ENCODE measurements at regions not wholly inside any gene's neighbourhood (a gene's known extent, or its start where the extent isn't known, plus 50 kb on each side); places are given as distances from the start of the nearest gene placed in this dataset.

- H3K27me3 ChIP-seq (ENCODE audit: control insufficient read depth in 1 of 2, insufficient read depth in 2 of 2, low read length in 2 of 2): no peaks in the 10 kb centered on the region
- no peak overlapping the region for H3K4me3 ChIP-seq (ENCODE audit: low read length in 2 of 2)
- H3K9me3 ChIP-seq (ENCODE audit: control insufficient read depth in 2 of 2, low read length in 2 of 2): no peaks in the 10 kb centered on the region
- no peak overlapping the region for H3K9ac ChIP-seq (ENCODE audit: low read length in 2 of 2)
- H3K36me3 ChIP-seq (ENCODE audit: control insufficient read depth in 2 of 2, insufficient read depth in 2 of 2, low read length in 2 of 2): no peaks in the 10 kb centered on the region
- H3K27ac ChIP-seq (ENCODE audit: low read length): no peak overlapping the region
- no peaks in the 10 kb centered on the region for H3K4me1 ChIP-seq (ENCODE audit: control insufficient read depth, insufficient read depth, low read length)
Observed at GRCh38 chr5:168070761-168071160, 220.7 kb upstream of the WWC1 start.

- no peaks in the 10 kb centered on the region for H3K36me3 ChIP-seq (ENCODE audit: control insufficient read depth in 2 of 2, insufficient read depth in 2 of 2, low read length in 2 of 2)
- no peaks in the 10 kb centered on the region for H3K4me1 ChIP-seq (ENCODE audit: control insufficient read depth, insufficient read depth, low read length)
- H3K27ac ChIP-seq (ENCODE audit: low read length): no peak overlapping the region
- no peak overlapping the region for H3K4me3 ChIP-seq (ENCODE audit: low read length in 2 of 2)
- H3K27me3 ChIP-seq (ENCODE audit: control insufficient read depth in 1 of 2, insufficient read depth in 2 of 2, low read length in 2 of 2): no peaks in the 10 kb centered on the region
- H3K9ac ChIP-seq (ENCODE audit: low read length in 2 of 2): no peak overlapping the region
- H3K9me3 ChIP-seq (ENCODE audit: control insufficient read depth in 2 of 2, low read length in 2 of 2): no peaks in the 10 kb centered on the region
Observed at GRCh38 chr5:168072665-168073064, 218.8 kb upstream of the WWC1 start.

GRCh38 chr5:168073311-168073710 lies 218.1 kb upstream of the WWC1 start:
- Histone ChIP-seq H3K9ac (ENCODE audit: low read length in 2 of 2) (no peak overlapping the region), H3K36me3 (ENCODE audit: control insufficient read depth in 2 of 2, insufficient read depth in 2 of 2, low read length in 2 of 2) (no peaks in the 10 kb centered on the region), H3K27ac (ENCODE audit: low read length) (no peak overlapping the region), H3K9me3 (ENCODE audit: control insufficient read depth in 2 of 2, low read length in 2 of 2) (no peaks in the 10 kb centered on the region), H3K4me1 (ENCODE audit: control insufficient read depth, insufficient read depth, low read length) (no peaks in the 10 kb centered on the region), H3K4me3 (ENCODE audit: low read length in 2 of 2) (no peak overlapping the region), H3K27me3 (ENCODE audit: control insufficient read depth in 1 of 2, insufficient read depth in 2 of 2, low read length in 2 of 2) (no peaks in the 10 kb centered on the region)

- no peak overlapping the region for H3K9ac ChIP-seq (ENCODE audit: low read length in 2 of 2)
- H3K4me1 ChIP-seq (ENCODE audit: control insufficient read depth, insufficient read depth, low read length): no peaks in the 10 kb centered on the region
- no peaks in the 10 kb centered on the region for H3K27me3 ChIP-seq (ENCODE audit: control insufficient read depth in 1 of 2, insufficient read depth in 2 of 2, low read length in 2 of 2)
- no peaks in the 10 kb centered on the region for H3K36me3 ChIP-seq (ENCODE audit: control insufficient read depth in 2 of 2, insufficient read depth in 2 of 2, low read length in 2 of 2)
- H3K9me3 ChIP-seq (ENCODE audit: control insufficient read depth in 2 of 2, low read length in 2 of 2): no peaks in the 10 kb centered on the region
- no peak overlapping the region for H3K27ac ChIP-seq (ENCODE audit: low read length)
- H3K4me3 ChIP-seq (ENCODE audit: low read length in 2 of 2): no peak overlapping the region
Observed at GRCh38 chr5:168073991-168074800, 217.2 kb upstream of the WWC1 start.

GRCh38 chr5:168075387-168075786 lies 216.1 kb upstream of the WWC1 start:
- Histone ChIP-seq H3K4me1 (ENCODE audit: control insufficient read depth, insufficient read depth, low read length) (no peaks in the 10 kb centered on the region), H3K36me3 (ENCODE audit: control insufficient read depth in 2 of 2, insufficient read depth in 2 of 2, low read length in 2 of 2) (no peaks in the 10 kb centered on the region), H3K27ac (ENCODE audit: low read length) (no peak overlapping the region), H3K27me3 (ENCODE audit: control insufficient read depth in 1 of 2, insufficient read depth in 2 of 2, low read length in 2 of 2) (no peaks in the 10 kb centered on the region), H3K9me3 (ENCODE audit: control insufficient read depth in 2 of 2, low read length in 2 of 2) (no peaks in the 10 kb centered on the region), H3K4me3 (ENCODE audit: low read length in 2 of 2) (no peak overlapping the region), H3K9ac (ENCODE audit: low read length in 2 of 2) (no peak overlapping the region)

- H3K4me1 ChIP-seq (ENCODE audit: control insufficient read depth, insufficient read depth, low read length): no peaks in the 10 kb centered on the region
- H3K9ac ChIP-seq (ENCODE audit: low read length in 2 of 2): no peak overlapping the region
- H3K27me3 ChIP-seq (ENCODE audit: control insufficient read depth in 1 of 2, insufficient read depth in 2 of 2, low read length in 2 of 2): no peaks in the 10 kb centered on the region
- H3K4me3 ChIP-seq (ENCODE audit: low read length in 2 of 2): no peak overlapping the region
- no peaks in the 10 kb centered on the region for H3K9me3 ChIP-seq (ENCODE audit: control insufficient read depth in 2 of 2, low read length in 2 of 2)
- H3K27ac ChIP-seq (ENCODE audit: low read length): no peak overlapping the region
- H3K36me3 ChIP-seq (ENCODE audit: control insufficient read depth in 2 of 2, insufficient read depth in 2 of 2, low read length in 2 of 2): no peaks in the 10 kb centered on the region
Observed at GRCh38 chr5:168076561-168076991, 214.9 kb upstream of the WWC1 start.

GRCh38 chr5:168085261-168086031 lies 206.0 kb upstream of the WWC1 start:
- Histone ChIP-seq H3K9me3 (ENCODE audit: control insufficient read depth in 2 of 2, low read length in 2 of 2) (no peaks in the 10 kb centered on the region), H3K9ac (ENCODE audit: low read length in 2 of 2) (no peak overlapping the region), H3K4me1 (ENCODE audit: control insufficient read depth, insufficient read depth, low read length) (peaks cover 12% of the 10 kb centered on the region), H3K27me3 (ENCODE audit: control insufficient read depth in 1 of 2, insufficient read depth in 2 of 2, low read length in 2 of 2) (no peaks in the 10 kb centered on the region), H3K4me3 (ENCODE audit: low read length in 2 of 2) (peak overlapping the region in 1 of 2 donors; percentile 22), H3K27ac (ENCODE audit: low read length) (no peak overlapping the region), H3K36me3 (ENCODE audit: control insufficient read depth in 2 of 2, insufficient read depth in 2 of 2, low read length in 2 of 2) (no peaks in the 10 kb centered on the region)

- no peaks in the 10 kb centered on the region for H3K9me3 ChIP-seq (ENCODE audit: control insufficient read depth in 2 of 2, low read length in 2 of 2)
- no peak overlapping the region for H3K9ac ChIP-seq (ENCODE audit: low read length in 2 of 2)
- H3K27me3 ChIP-seq (ENCODE audit: control insufficient read depth in 1 of 2, insufficient read depth in 2 of 2, low read length in 2 of 2): no peaks in the 10 kb centered on the region
- H3K27ac ChIP-seq (ENCODE audit: low read length): no peak overlapping the region
- no peaks in the 10 kb centered on the region for H3K36me3 ChIP-seq (ENCODE audit: control insufficient read depth in 2 of 2, insufficient read depth in 2 of 2, low read length in 2 of 2)
- H3K4me1 ChIP-seq (ENCODE audit: control insufficient read depth, insufficient read depth, low read length): peaks cover 12% of the 10 kb centered on the region
- peak overlapping the region in 1 of 2 donors; percentile 22 for H3K4me3 ChIP-seq (ENCODE audit: low read length in 2 of 2)
Observed at GRCh38 chr5:168086104-168086610, 205.3 kb upstream of the WWC1 start.

GRCh38 chr5:168086746-168087145 lies 204.7 kb upstream of the WWC1 start:
- Histone ChIP-seq H3K4me1 (ENCODE audit: control insufficient read depth, insufficient read depth, low read length) (peaks cover 12% of the 10 kb centered on the region), H3K36me3 (ENCODE audit: control insufficient read depth in 2 of 2, insufficient read depth in 2 of 2, low read length in 2 of 2) (no peaks in the 10 kb centered on the region), H3K27me3 (ENCODE audit: control insufficient read depth in 1 of 2, insufficient read depth in 2 of 2, low read length in 2 of 2) (no peaks in the 10 kb centered on the region), H3K4me3 (ENCODE audit: low read length in 2 of 2) (peak overlapping the region in 1 of 2 donors; percentile 22), H3K27ac (ENCODE audit: low read length) (no peak overlapping the region), H3K9ac (ENCODE audit: low read length in 2 of 2) (no peak overlapping the region), H3K9me3 (ENCODE audit: control insufficient read depth in 2 of 2, low read length in 2 of 2) (no peaks in the 10 kb centered on the region)

GRCh38 chr5:168088410-168089173 lies 202.9 kb upstream of the WWC1 start:
- no peak overlapping the region for H3K27ac ChIP-seq (ENCODE audit: low read length)
- no peak overlapping the region for H3K4me3 ChIP-seq (ENCODE audit: low read length in 2 of 2)
- H3K9me3 ChIP-seq (ENCODE audit: control insufficient read depth in 2 of 2, low read length in 2 of 2): no peaks in the 10 kb centered on the region
- no peaks in the 10 kb centered on the region for H3K27me3 ChIP-seq (ENCODE audit: control insufficient read depth in 1 of 2, insufficient read depth in 2 of 2, low read length in 2 of 2)
- H3K36me3 ChIP-seq (ENCODE audit: control insufficient read depth in 2 of 2, insufficient read depth in 2 of 2, low read length in 2 of 2): no peaks in the 10 kb centered on the region
- H3K9ac ChIP-seq (ENCODE audit: low read length in 2 of 2): no peak overlapping the region
- peaks cover 12% of the 10 kb centered on the region for H3K4me1 ChIP-seq (ENCODE audit: control insufficient read depth, insufficient read depth, low read length)

All from stomach smooth muscle (tissue), 2 donors.